RKO (cell line): ENCODE measurements at regions not wholly inside any gene's neighbourhood (a gene's known extent, or its start where the extent isn't known, plus 50 kb on each side); places are given as distances from the start of the nearest gene placed in this dataset.

ENCODE experiments used
- DNase-seq: peaks from one replicate; pipeline ENCODE4 v3.0.0-alpha.2; 2016; ENCODE audit warnings: low spot score

GRCh38 chr1:98032958-98033357 lies 112.1 kb upstream of the DPYD start:
- no peak for DNase-seq

DNA sequence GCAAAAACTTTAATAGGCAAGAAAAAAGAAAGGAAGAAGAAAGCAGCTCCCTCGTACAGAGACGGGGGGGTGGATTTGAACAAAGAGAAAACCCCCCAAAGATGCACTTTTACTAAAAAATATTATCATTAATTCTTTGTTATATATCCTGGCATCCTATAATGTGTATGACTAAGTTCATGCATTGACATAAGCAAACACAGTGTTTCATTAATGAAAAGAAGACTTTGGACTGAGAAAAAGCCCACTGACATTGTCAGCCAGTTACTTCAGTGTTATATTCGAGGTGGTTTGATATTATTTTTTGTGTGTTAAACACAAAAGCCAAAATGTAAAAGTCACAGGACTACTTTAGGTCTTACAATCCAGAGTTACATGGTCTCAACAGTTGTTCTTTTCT lies 110.1 kb upstream of the DPYD start:
- no peak for DNase-seq

GRCh38 chr1:98030483-98030882 lies 109.6 kb upstream of the DPYD start:
- DNase-seq, result peak; percentile 21

- no peak for DNase-seq
These were observed 108.0 kb upstream of the DPYD start for GRCh38 chr1:98028800-98029199.

DNA sequence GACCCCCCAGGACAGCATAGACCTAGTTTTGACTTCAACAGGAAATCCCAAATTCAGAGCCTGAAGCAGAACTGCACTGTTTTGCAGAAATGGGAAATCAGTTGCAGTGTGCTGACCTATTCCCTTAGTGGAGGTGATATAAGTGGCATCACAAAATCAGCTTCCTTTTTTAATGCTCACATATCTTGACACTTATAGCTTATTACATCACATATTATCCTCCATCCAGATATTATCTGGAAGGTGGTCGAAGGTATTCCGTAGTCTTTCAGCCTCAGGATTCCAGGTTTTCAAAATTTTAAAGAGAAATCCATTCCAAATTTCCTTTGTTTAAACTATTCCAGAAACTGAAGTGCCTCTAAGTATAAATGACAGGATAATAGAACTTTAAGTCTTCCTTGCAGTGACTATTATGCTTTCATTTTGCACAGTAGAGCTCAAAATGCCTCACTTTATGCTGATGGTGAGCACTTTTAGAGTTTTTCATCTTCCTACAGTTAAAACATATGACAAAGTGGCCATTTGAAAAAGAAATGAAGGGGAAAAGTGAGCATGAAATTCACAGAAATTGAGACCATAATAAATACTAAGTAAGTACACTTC lies 106.4 kb upstream of the DPYD start:
- no peak for DNase-seq

DNA sequence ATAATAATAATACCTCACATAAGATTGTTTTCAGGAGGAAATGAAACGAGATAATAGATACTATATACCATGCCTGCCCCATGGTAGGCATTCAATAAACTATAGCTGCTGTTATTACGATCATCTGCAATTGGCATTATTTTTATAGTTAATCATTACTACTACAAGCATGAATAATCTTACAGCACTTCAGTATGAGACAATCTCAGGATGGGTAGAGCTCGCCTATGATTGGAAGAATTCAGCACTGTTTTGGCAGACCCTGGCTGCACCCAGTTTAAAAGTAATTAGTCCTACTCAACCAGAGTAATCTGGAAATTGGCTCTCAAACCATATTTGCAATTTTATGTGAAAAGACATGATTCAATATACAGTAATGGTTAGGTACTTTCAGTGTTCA lies 105.0 kb upstream of the DPYD start:
- no peak for DNase-seq

DNA sequence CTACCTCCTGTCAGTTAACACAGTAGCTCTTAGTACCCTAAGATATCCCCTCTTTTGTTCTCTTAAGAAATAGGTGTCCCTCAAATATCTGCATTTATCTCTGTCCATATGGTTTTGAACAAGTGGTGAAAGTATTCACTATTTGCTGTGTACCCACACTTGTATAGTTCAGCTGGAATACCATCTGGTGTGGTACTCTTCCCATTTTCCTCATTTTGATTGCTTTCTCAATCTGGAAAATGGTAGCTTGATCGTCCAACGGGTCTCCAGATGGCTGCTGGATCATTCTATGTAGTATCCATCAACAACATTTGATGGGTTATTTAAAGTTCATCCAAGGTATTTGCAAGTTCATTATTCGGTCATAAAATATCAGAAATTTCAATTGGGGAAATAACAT lies 100.3 kb upstream of the DPYD start:
- DNase-seq, result no peak

DNA sequence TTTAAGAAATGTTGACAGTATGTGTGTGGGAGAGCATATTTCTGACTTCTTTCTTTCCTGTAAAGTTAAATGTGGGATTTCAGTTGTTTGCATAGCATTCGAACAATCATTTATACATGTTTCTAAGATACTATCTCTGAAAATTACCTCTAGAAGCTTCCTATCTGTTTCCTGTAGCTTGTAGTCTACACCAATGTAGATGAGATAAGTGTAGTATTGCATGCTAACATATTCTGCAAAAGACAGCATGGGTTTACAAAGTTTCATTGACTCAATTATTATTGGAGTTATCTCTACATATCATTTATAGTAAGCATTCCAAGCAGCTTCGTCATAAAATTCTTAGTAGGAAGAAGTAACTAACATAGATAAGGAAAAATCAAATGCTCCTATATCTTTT lies 98.9 kb upstream of the DPYD start:
- no peak for DNase-seq

DNA sequence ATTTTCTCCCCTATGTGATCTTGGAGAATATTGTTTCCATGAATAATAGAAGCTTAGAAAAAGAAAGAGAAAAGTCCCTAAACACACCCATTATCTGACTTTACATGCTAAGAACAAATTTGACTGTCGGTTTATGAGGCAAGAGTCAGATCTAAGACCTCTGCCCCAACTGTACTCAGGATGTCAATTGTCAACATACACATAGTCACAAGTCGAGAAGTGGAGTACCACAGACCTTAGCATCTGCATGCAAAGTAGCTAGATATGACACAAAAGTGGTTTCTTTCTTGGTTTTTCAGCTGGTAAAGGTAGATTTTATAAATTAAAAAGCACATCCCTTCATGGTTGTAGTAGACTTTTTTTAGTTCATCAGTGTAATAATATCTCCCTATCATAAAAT lies 97.2 kb upstream of the DPYD start:
- no peak for DNase-seq

DNA sequence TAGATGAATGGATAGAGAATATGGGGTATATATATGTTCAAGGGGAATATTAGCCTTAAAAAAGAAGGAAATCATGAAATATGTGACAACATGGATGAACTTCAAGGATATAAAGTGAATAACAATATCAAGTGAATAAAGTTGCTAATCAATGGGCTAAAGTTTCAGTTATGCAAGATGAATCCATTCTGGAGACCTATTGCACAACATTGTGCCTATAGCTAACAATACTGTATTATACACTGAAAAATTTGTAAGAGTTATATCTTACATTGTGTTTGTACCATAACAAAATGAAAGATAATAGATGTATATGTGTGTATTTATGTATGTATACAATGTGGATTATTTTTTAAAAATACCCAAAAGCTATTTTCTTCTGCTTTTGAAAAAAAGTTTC lies 96.3 kb upstream of the DPYD start:
- no peak for DNase-seq

GRCh38 chr1:98008373-98008772 lies 87.5 kb upstream of the DPYD start:
- DNase-seq, result no peak

- DNase-seq, result peak; percentile 5
These were observed 84.6 kb upstream of the DPYD start for GRCh38 chr1:98005326-98006010.

GRCh38 chr1:98003442-98003841 lies 82.6 kb upstream of the DPYD start:
- DNase-seq, result no peak

DNA sequence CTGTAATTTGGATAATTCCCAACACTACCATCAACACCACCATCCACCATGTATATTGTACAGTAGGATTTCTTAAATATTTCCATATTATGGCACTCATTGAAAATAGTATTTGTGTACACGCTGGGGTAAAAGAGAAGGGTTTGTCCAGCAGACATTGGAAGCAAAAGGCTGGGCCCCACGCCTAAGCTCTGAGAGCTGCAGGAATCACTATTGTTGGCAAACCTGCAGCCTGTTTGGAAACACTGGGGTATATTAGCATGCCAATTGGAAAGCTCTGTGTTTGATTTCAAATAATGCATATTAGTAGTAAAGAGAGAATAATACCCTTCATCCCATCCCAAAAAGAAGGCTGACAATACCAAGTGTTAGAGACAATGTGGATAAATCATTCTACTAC lies 81.5 kb upstream of the DPYD start:
- DNase-seq, result no peak

DNA sequence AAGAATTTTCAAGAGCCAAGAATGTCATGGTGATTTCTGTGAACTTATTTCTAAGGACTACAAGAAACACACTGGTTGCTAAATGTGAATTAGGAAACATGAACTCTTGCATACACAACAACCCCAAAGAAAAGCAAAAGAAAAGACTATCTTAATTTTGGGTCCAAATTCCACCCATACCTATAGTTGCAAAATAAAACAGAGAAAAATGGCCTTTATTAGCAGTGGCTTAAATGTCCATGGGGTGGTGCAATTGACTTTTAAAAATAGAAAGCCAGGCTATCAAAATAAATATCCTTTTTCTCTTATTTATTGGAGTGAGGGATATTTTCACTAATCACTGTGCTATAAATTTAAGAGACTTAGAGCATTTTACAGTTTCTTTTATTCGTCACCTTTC lies 80.9 kb upstream of the DPYD start:
- DNase-seq, result no peak

DNA sequence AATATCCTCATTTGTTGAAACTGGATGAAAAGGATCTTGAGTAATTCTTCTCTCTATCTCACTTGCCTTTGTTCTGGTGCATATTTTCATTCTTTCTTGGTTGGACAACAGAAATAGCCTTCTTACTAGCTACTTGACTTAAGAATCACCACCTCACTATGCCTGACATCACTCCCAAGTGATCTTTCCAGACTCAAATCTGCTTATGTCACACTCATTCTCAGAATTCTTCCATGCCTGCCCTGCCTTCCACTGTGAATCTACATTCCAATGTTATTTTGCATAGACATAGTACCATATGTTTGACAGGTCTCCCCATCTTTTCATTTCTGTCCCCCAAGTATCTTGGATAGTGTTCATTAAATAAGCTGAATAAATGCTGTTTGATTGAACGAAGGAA lies 78.5 kb upstream of the DPYD start:
- no peak for DNase-seq

GRCh38 chr1:97996880-97997279 lies 76.0 kb upstream of the DPYD start:
- DNase-seq, result no peak

DNA sequence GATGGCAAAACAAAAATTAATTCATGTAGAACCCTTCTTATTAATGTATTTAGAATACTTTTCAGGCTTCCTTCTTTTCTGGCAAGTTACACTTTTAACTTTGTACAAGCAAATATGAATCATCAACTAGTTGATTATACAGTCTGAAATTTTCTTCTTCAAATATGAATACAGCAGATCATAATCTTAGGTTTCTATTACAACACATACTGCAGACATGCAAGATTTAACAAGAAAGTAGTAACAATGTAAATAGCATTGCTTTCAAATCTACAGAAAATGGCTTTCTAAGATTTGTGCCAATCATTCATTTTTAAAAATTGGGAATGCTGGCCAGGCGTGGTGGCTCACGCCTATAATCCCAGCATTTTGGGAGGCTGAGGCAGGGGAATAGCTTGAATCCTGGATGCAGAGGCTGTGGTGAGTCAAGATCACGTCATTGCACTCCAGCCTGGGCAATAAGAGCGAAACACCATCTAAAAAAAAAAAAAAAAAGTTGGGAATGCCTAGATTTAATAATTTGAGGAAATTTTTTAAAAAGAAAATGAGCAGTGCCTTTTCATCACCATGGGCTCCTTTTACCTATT lies 68.4 kb upstream of the DPYD start:
- DNase-seq, result no peak

GRCh38 chr1:97986041-97987005 lies 65.5 kb upstream of the DPYD start:
- no peak for DNase-seq

DNA sequence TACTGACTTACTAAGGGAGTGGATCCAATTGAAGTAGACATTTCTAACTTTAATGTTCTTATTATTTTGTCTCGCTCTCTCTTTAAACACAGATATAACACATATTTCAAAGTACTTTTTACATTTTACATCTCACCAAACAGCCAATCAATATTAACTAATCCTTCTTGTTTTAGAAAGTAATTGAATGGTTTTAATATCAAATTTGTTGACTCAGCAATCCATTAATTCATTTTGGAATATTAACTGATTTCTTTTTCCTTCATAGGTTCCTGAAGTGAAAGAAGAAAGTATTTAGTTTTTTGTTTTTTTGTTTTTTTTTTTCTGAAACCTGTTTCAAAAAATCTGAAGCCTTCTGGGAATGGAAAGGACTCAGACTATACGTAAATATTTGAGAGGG lies 62.3 kb upstream of the DPYD start:
- DNase-seq, result no peak

DNA sequence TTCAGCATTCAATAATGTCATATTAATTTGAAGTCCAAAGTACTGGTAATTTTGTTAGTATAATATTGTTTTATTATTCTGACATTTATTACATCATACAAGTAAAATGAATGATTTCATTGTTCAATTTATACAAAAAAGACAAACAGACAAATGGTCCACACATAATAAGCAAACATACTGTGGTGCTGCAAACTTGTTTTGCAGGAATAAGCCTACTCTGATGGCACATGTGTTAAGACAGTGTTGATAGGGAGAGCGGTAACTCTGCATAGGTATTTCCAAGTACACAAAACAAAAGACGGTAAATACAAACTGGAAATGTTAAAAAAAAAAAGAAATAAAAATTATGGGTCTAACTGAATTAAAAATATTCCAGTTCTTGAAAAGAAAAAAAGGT lies 59.7 kb upstream of the DPYD start:
- no peak for DNase-seq

DNA sequence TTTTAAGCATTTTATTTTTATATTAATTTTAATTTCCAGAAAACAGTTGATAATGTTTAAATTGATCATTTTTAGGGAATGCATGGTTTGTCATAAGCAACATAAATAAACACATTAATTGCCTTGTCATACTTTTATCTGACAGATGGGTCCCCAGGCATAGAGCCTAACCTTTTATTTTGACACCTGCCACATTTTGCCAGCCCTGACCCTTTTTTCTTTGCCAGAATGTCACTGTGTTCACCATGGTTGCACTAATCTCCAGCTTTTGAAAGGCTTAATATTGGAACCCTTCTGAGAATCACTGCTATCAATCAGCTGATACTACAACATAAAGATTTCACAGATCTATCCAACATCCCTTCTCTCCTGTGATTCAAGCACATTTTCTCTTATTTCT lies 56.0 kb upstream of the DPYD start:
- no peak for DNase-seq
